Activated T-cell treated with anti-CD3 and anti-CD28 coated beads for 4 hours (primary cell): ENCODE measurements at regions not wholly inside any gene's neighbourhood (a gene's known extent, or its start where the extent isn't known, plus 50 kb on each side); places are given as distances from the start of the nearest gene placed in this dataset.

Experiments
- DNase-seq: peaks from one replicate; pipeline ENCODE4 v3.0.0-alpha.2; 2020

DNA sequence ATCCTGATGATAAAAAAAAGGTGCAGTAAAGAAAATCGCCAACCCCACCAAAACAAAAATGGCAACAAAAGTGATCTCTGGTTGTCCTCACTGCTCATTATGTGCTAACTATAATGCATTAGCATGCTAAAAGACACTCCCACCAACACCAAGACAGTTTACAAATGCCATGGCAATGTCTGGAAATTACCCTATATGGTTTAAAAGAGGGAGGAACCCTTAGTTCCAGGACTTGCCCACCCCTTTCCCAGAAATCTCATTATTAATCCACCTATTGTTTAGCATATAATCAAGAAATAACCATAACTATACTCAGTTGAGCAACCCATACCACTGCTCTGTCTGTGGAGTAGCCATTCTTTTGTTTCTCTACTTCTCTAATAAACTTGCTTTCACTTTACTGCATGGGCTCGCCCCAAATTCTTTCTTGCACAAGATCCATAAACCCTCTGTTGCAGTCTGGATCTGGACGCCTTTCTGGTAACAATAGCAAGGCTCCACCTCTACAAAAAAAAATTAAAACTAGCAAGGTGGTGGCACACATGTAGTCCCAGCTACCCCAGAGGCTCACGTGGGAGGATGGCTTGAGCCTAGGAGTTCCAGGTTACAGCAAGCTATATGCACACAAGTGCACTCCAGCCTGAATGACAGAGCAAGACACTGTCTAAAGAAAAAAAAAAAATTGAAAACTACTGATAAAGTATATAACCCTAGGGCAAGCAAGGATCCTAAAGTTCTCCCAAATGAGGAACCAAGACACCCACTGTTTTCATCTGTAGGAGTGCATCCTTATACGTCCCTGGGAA lies 278.8 kb upstream of the JARID2 start:
- DNase-seq = no peak

- DNase-seq = no peak
Measured at GRCh38 chr6:14968056-14968637, 277.7 kb upstream of the JARID2 start.

DNA sequence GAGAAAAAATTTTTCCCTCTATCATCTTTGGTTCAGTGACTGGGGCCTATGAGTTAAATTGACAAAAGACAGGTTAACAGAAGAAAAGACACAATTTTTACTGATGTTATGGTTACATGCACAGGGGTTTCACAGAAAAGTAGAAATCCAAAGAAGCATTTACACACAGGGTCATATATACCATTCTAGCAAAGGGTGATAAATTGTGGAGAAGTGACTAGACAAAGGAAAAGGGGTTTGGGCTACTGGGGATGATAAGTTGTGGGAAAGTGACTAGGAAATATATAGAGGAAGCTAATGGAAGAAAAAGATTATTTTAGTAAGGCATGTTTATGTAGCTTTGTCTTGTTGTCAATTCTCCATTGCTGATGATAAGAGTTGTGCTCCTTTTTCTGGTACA lies 276.7 kb upstream of the JARID2 start:
- DNase-seq = no peak

GRCh38 chr6:14972379-14973067 lies 273.3 kb upstream of the JARID2 start:
- DNase-seq = no peak

DNA sequence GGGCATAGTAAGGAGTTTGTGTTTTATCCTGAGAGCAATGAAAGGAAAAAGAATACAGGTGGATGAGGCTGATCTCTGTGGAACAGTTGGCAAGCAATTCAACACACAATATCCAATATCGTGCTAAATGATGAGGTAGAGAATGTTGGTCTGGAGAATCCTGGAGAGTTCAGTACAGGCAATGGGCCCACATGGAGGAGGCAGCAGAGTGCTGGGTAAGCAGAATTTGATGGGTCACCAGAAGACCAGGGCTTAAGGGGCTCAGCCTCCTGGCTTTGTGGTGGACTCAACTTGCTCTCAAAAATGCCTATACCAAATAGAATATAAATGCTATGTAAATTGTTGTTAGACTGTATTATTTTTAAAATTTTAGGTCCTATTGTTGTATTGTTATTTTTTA lies 271.5 kb upstream of the JARID2 start:
- DNase-seq = no peak

- no peak for DNase-seq
Measured at GRCh38 chr6:14974792-14975470, 270.9 kb upstream of the JARID2 start.

DNA sequence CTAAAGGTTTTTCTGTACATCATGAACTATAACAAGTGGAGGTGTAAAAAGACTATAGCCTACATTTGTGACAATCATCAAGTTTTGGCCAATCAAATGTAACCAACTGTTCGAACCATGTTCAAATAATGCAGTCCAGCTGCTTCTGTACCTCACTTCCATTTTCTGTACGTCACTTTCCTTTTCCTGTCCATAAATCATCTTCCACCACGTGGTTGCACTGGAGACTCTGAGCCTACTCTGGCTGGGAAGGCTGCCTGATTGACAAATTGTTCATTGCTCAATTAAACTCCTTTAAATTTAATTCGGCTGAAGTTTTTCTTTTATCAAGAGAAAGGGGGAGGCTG lies 270.4 kb upstream of the JARID2 start:
- no peak for DNase-seq

GRCh38 chr6:14977747-14978382 lies 268.0 kb upstream of the JARID2 start:
- no peak for DNase-seq

GRCh38 chr6:14981960-14982359 lies 263.9 kb upstream of the JARID2 start:
- DNase-seq = no peak

- no peak for DNase-seq
Measured at GRCh38 chr6:14983599-14984518, 262.0 kb upstream of the JARID2 start.

GRCh38 chr6:14984519-14984853 lies 261.4 kb upstream of the JARID2 start:
- DNase-seq = no peak

DNA sequence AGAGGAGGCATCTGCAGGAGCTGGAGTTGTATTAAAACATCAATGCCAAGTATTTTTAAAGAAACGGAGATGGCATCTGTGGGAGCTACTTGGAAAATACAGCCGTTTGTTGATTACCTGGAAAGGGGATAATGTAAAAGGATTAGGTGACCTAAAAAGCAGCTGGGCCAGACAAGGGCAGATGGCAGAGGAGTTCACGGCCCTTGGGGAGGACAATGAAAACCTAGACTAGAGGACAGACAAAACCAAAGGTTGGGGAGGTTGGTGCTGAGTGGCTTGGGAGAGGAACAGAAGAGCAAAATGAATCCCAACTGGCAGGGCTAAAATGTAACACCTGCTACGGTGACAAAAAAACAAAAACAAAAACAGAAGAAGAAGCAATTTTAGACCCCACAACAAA lies 260.5 kb upstream of the JARID2 start:
- DNase-seq = no peak

- DNase-seq = no peak
Measured at GRCh38 chr6:14986370-14986769, 259.5 kb upstream of the JARID2 start.

DNA sequence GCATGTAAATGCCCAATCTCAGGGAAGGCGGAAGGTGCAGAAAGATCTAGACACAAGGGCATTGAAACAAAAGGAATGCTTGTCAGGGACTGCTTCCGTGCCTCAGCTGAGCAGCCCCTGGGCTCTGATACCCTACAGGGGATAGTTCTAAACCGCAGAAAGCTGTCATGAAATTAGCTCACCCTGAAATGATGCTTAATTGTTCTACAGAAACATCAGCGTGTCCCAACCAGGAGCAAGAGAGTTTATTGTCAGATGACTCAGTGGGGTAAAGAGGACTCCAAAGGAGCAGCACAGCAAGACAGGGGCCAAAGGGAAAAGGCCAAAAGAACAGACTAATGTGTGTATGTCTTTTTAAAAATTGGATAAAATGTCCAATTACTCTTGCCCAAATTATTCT lies 258.4 kb upstream of the JARID2 start:
- no peak for DNase-seq

DNA sequence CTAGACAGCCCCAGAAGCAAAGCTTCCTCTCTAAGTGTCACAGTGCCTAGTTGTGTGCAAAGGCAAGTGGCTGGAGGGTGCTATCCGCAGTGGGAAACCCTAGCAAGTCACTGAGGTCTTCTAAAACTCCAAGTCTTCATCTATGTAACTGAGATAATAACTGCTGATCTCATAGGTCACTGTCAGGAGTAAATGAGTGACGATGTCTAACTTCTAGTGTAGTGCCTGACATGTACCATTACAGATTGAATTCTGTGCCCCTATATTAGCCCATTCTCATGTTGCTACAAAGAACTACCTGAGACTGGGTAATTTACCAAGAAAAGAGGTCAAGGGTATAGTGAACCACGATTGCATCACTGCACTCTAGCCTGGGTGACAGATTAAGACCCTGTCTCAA lies 253.5 kb upstream of the JARID2 start:
- DNase-seq = no peak

DNA sequence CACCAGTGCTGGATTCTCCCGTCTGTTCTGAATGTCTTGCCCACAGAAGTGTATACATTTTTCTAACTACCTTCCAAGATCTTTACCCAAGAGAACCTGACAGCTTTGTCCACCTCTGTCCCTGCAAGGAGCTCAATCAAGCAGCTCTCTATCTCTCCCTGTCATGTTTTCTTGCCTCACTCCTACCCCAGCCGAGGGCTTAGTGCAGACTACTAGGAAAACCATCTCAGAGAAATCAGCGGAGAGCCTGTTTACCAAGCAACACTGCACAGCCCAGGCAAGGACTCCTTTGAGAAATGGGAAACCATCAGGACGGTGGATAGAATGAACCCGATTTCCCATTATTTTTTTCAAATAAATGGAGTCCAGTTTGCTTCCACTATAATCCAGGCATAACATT lies 250.7 kb upstream of the JARID2 start:
- DNase-seq = no peak

DNA sequence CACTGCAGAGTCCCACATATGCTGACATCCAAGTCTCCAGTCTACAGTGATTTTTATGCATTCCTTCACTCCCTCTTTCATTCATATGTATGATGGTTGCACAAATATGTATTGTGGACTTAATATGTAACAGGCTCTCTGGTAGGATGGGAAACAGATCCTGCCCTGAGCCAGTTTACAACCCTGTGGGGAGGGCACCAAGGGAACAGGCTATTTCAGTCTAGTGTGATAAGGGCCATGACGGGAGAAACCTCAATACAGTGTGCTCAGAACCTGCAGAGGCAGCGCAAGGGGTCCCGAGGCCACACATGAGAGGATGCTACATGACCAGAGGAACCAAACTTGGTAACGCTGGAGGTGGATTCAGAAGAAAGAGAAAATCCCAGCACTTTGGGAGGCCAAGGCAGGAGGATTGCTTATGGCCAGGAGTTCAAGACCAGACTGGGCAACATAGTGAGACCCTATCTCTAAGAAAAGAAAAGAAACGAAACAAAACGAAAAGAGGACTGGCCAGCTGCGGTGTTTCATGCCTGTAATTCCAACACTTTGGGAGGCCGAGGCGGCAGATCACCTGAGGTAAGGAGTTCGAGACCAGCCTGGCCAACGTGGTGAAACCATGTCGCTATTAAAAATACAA lies 249.8 kb upstream of the JARID2 start:
- no peak for DNase-seq

DNA sequence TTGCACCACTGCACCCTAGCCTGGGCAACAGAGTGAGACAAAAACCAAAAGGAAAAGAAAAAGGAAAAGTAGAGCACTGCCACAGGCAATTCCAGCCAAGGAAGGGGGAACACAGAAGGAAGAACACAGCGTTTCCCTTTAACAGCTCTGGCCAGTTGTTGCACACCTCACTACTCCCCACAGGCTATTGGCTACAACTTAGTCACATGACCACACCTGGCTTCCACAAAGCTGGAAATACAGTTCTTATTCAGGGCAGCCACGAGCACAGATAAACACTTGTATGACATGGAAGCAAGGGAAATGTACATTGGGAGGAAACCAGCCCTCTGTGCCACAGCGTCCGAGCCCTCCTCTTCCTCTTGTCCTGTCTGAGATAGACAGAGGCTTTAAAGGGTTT lies 249.0 kb upstream of the JARID2 start:
- no peak for DNase-seq

DNA sequence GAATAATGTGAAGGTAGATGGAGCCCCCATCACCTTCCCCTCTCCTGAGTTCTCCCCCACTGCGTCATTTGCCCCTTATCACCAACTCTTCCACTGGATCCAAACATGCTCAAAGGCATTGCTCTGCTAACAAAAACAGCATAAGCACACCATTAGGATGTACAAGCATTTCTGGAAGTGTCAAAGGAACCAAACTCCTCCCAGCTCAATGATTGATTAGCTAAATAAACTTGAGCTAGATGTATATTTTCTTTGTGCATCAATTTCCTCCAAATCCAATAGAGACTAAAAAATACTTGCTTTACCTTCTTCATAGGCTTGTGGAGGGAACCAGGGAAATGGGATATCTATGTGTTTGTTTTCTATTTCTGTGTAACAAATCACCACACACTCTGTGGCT lies 248.4 kb upstream of the JARID2 start:
- DNase-seq = no peak

GRCh38 chr6:14999106-14999505 lies 246.8 kb upstream of the JARID2 start:
- DNase-seq = no peak

GRCh38 chr6:15001326-15001910 lies 244.5 kb upstream of the JARID2 start:
- DNase-seq = no peak
